ENCODE measurements at regions not wholly inside any gene's neighbourhood (a gene's known extent, or its start where the extent isn't known, plus 50 kb on each side); places are given as distances from the start of the nearest gene placed in this dataset.

DNA sequence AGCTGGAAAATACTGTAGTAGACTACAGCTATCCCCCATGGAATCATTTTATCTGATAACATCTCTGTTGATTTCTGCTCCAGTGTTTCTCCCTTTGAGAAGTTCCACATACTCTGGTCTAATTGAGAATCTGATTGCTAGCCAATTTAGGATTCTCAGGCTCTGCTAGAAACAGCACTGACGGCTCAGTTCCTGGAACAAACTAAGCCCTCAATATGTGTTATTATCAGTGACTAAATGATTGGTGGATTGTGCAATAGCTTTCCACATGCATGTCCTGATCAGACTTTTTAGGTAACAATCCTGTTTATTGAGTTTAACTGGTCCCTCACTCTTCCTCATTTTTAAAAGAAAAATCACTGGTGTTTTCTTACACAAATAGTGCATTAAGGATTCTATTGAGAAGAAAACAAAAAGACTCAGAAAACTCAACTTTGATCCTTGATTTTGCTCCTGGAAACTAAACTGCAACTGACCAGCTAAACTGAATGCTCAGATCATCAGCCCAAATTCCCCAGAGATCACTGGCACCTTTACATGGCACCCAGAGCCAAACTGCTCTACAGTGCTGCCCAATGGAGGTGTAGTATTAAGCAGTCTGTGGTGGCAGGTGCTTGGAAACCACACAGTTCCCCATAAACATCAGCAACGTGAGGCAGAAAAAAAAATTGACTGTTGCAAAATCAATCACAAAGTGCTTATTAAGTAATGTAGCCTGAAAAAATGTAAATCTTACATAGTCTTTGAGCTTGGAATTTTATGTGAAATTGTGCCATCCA is 423.7 kb downstream of the TOX3 start:
- BruUV-seq (replicated peaks): no TSS peak
- ATAC-seq (ENCODE audit: low read depth): no peak
- H4K5ac ChIP-seq (ENCODE audit: low read depth, low read length): no peak overlapping the region

More for the DNA sequence above, 423.7 kb downstream of the TOX3 start:
- no peaks in the 10 kb centered on the region for H4K20me1 ChIP-seq (ENCODE audit: insufficient read depth, low read length)
- H3K27me3 ChIP-seq (ENCODE audit: control insufficient read depth, insufficient read depth, low read length): no peaks in the 10 kb centered on the region
- no peak overlapping the region for H2BK15ac ChIP-seq (ENCODE audit: low read depth, low read length)
- no peak overlapping the region for H3K23ac ChIP-seq (ENCODE audit: low read depth, low read length)
- ChIA-PET POLR2A (ENCODE audit: unreplicated experiment) (no interaction called here), CTCF (no interaction called here)
- H3K9me3 ChIP-seq (ENCODE audit: control insufficient read depth, insufficient read depth, low read length): no peaks in the 10 kb centered on the region
- no peaks in the 10 kb centered on the region for H3K4me1 ChIP-seq (ENCODE audit: control insufficient read depth, insufficient read depth, low read length)
- no peak overlapping the region for H3K4me3 ChIP-seq (ENCODE audit: insufficient read depth, low read depth, low read length)
- H3K27ac ChIP-seq (ENCODE audit: insufficient read depth, low read length): no peak overlapping the region
- no peak overlapping the region for H2BK20ac ChIP-seq (ENCODE audit: low read depth, low read length)
- no peak overlapping the region for H2BK5ac ChIP-seq (ENCODE audit: low read depth, low read length, poor library complexity, severe bottlenecking)
- intact Hi-C loops (cut with micrococcal nuclease): no loop called here
- no peaks in the 10 kb centered on the region for H3K36me3 ChIP-seq (ENCODE audit: control insufficient read depth, insufficient read depth, low read length)
- H3K79me1 ChIP-seq (ENCODE audit: low read depth in 1 of 2, low read length in 2 of 2): no peaks in the 10 kb centered on the region
- WGBS, 2 experiments (ENCODE audit: extremely low coverage in 2 of 2, insufficient read length in 1 of 2): no CpG with 5 or more reads among the region's 2 CpGs
- no peaks in the 10 kb centered on the region for H3K9me1 ChIP-seq (ENCODE audit: insufficient read depth, low read length)
- H3K9ac ChIP-seq (ENCODE audit: low read depth, low read length): no peak overlapping the region
- no peak overlapping the region for H3K4me2 ChIP-seq (ENCODE audit: low read depth, low read length)
- no peak overlapping the region for H3K18ac ChIP-seq (ENCODE audit: low read depth, low read length)
- H2AK9ac ChIP-seq (replicated peaks; ENCODE audit: low read depth, low read length, poor library complexity): no peak overlapping the region
- no peak overlapping the region for H2AFZ ChIP-seq (replicated peaks; ENCODE audit: low read length, poor library complexity)
- DNase-seq: no peak
- H2AK5ac ChIP-seq (ENCODE audit: low read depth, low read length): no peak overlapping the region
- dilution Hi-C loops (cut with HindIII; ENCODE audit: low sequenced_read_pairs, unreplicated experiment): no loop called here
- H3K14ac ChIP-seq (replicated peaks; ENCODE audit: low read depth, low read length): no peak overlapping the region
- H2BK120ac ChIP-seq (ENCODE audit: low read depth, low read length): no peak overlapping the region
- in situ Hi-C loops (cut with MboI; ENCODE audit: low sequenced_read_pairs): no loop called here
- no peak overlapping the region for H4K91ac ChIP-seq (ENCODE audit: insufficient read depth, low read depth, low read length)
- TF ChIP-seq MAZ (IDR thresholded peaks at IDR 0.05; ENCODE audit: borderline replicate concordance, low read depth, low read length) (no peak), CEBPB (IDR thresholded peaks at IDR 0.05; ENCODE audit: low read depth, low read length) (peak; percentile 70)
- H3K4ac ChIP-seq (ENCODE audit: low read depth, low read length): no peak overlapping the region
- H3K56ac ChIP-seq (ENCODE audit: extremely low read depth, insufficient read depth, low read length): no peak overlapping the region
- no peak overlapping the region for H4K8ac ChIP-seq (ENCODE audit: low read depth in 2 of 2, low read length in 2 of 2)

All from IMR-90 (cell line).